Left cardiac atrium (tissue), 2 donors: ENCODE measurements at regions not wholly inside any gene's neighbourhood (a gene's known extent, or its start where the extent isn't known, plus 50 kb on each side); places are given as distances from the start of the nearest gene placed in this dataset.

Source experiments
- microRNA-seq, 2 donors: library from miRNA; unstranded; fragments of <30 nt; microRNA quantifications; one replicate each; pipeline ENCODE4 v1.2.0, GENCODE V29; 2020
- donor health status: DM: no; HTN: yes; CAD: no; lungs with severe emphysema.
- donor health status: DM: yes; HTN: yes; CAD: no.

Small RNA genes in the stretch of these regions (microRNA-seq; reads per million reads assigned to microRNA genes)
- 0 reads per million in 2 donors for gene MIR1302-1
